Lower leg skin (tissue), 3 donors: ENCODE measurements at regions not wholly inside any gene's neighbourhood (a gene's known extent, or its start where the extent isn't known, plus 50 kb on each side); places are given as distances from the start of the nearest gene placed in this dataset.

Experiments used
- POLR2A ChIP-seq, 2 donors: fragments of 450-650 bp; IDR thresholded peaks; one replicate each; pipeline ENCODE4 v1.6.1; 2016 to 2017; ENCODE audit warnings: antibody characterized with exemption in 2 of 2, mild to moderate bottlenecking in 1 of 2, moderate library complexity in 1 of 2
- TF ChIP-seq, protein P1 (sequence below), 3 donors: fragments of 450-650 bp; IDR thresholded peaks; one replicate each; pipeline ENCODE4 v1.5.1; 2016; ENCODE audit warnings: antibody characterized with exemption in 3 of 3, mild to moderate bottlenecking in 3 of 3, moderate library complexity in 2 of 3

DNA sequence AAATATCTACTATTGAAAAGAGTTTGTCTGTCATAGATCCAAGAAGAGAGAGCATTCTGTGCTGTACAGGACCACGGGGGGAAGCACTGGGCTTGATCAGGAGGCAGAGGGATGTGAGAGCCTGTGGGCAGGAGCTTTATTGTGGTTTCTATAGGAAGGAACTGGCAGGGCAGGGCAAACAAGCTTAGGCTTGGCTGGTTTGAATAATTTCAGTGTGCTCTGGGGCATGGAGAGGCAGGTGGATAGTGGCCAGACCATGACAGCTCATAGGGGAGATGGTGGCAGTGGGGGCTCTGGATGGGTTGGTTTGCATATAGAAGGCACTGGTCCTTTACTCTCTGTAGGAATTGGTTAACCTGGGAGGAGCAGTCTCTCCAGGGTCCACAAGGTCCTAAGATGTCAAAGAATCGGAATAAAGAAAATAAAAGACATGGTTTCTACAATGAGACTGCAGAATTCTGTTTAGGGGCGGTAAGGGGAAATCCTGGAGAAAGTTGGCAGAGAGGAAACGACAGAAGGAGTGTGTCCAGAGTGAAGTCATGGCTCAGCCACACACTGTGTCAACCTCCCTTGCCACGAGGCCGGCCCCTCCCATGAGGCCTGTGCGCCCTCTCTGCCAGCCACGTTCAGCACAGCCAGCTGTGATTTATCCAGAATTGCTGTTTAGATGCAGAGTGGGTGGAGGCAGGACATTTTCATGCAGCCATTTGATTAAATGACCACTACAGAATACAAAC lies 81.7 kb upstream of the PGBD5 start:
- TF ChIP-seq POLR2A (IDR thresholded peaks at IDR 0.05) = no peak
- TF ChIP-seq, protein P1, sequence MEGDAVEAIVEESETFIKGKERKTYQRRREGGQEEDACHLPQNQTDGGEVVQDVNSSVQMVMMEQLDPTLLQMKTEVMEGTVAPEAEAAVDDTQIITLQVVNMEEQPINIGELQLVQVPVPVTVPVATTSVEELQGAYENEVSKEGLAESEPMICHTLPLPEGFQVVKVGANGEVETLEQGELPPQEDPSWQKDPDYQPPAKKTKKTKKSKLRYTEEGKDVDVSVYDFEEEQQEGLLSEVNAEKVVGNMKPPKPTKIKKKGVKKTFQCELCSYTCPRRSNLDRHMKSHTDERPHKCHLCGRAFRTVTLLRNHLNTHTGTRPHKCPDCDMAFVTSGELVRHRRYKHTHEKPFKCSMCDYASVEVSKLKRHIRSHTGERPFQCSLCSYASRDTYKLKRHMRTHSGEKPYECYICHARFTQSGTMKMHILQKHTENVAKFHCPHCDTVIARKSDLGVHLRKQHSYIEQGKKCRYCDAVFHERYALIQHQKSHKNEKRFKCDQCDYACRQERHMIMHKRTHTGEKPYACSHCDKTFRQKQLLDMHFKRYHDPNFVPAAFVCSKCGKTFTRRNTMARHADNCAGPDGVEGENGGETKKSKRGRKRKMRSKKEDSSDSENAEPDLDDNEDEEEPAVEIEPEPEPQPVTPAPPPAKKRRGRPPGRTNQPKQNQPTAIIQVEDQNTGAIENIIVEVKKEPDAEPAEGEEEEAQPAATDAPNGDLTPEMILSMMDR (IDR thresholded peaks at IDR 0.05) = no peak
